GM18505 (cell line): ENCODE measurements at regions not wholly inside any gene's neighbourhood (a gene's known extent, or its start where the extent isn't known, plus 50 kb on each side); places are given as distances from the start of the nearest gene placed in this dataset.

Experiments used
- ATAC-seq: cut with Tn5 transposase; IDR thresholded peaks from one replicate; pipeline ENCODE4 v1.9.1; 2021; ENCODE audit not compliant: unreplicated experiment
- POLR2A ChIP-seq: IDR thresholded peaks from 4 replicates; pipeline ENCODE4 v1.6.1; 2011; ENCODE audit warnings: borderline replicate concordance; ENCODE audit not compliant: insufficient read depth, insufficient read length; ENCODE audit errors: extremely low read depth

- no peak for ATAC-seq
Measured at GRCh38 chr5:5615569-5615968, 193.1 kb downstream of the ICE1 start.

DNA sequence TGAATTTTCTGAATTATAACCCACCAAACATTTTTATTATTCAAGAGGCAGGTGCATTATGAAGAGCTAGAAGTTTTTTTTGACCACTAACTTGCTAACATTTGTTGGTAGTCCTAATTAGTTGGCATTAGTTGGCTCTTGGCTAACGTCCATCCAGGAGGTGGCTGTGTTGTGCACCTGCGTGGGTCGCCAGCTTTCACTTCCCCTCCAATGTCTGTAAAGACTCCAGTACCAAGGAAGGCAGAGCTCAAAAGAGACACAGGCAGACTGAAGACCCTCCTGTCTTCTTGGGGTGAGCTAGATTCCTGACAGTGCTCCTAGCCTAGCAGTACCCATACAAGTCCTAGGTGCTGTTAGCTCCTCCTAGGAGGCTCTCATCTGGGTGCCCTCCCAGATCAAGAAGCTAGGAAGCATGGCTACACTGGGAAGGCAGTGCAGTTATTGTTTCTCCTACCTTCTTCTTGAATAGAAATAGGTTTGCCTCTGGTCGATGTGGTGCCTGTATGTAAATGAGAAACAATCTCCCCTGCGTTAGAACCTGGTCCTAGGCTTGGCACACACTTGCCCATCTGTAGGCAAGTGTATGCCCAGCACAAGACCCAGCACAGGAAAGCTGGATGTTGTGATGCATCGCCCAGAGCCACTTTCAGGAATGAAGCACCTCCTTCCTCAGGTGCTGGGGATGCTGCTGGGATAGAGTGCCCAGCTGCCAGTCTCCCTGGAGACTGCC is 190.9 kb downstream of the ICE1 start:
- no peak for ATAC-seq
- no peak for TF ChIP-seq POLR2A

More at GRCh38 chr5:5615569-5615968, 193.1 kb downstream of the ICE1 start:
- TF ChIP-seq POLR2A = no peak

DNA sequence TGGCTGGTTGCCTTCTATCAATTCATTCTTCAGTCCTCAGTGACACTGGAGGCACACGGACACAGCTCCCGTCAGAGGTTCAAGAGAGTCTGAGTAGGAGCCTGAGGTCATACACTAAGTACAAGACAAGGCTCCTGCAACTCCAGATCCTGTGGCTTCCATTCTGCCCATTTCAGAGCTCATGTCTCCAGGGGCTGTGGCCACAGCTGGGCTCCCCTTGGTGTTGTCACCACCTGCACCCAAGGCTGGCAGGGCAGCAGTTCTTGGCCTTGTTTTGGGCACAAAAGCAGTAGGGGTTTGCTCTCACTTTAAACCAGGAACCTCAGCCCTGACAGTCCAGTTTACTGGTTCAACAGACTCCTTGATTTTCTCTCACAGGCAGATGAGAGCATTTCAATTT is 189.6 kb downstream of the ICE1 start:
- TF ChIP-seq POLR2A = no peak
- ATAC-seq = no peak

GRCh38 chr5:5609935-5610334 is 187.5 kb downstream of the ICE1 start:
- TF ChIP-seq POLR2A = no peak
- ATAC-seq = no peak

DNA sequence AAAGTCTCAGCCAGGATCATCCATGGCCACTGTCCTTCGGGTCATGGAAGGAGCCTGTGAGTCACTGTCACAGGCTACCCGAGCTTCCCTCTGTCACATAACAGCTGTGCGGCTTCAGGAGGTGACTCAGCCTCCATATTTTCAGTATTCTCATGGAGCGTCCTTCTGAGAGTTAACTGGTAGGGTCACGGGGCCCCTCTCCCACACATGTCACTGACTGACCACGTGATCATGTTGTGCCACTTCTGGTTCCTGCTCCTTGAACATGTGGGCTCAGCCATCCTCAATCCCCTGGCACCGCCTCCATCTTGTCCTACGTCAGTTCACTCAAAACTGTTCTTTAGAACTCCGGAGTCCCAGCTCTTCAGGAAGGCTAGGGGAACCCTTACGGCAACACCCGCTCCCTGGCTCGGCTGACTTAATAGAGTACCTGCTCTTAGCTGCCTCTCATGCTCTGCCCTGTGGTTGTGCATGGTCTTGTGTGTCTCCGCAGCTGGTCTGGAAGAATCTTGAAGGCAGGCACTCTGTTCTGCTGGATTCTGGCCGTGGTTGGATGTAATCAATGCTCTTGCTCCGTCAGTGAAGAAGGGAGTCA is 182.8 kb downstream of the ICE1 start:
- no peak for ATAC-seq
- TF ChIP-seq POLR2A = no peak

GRCh38 chr5:5602554-5602953 is 180.1 kb downstream of the ICE1 start:
- TF ChIP-seq POLR2A = no peak
- no peak for ATAC-seq

DNA sequence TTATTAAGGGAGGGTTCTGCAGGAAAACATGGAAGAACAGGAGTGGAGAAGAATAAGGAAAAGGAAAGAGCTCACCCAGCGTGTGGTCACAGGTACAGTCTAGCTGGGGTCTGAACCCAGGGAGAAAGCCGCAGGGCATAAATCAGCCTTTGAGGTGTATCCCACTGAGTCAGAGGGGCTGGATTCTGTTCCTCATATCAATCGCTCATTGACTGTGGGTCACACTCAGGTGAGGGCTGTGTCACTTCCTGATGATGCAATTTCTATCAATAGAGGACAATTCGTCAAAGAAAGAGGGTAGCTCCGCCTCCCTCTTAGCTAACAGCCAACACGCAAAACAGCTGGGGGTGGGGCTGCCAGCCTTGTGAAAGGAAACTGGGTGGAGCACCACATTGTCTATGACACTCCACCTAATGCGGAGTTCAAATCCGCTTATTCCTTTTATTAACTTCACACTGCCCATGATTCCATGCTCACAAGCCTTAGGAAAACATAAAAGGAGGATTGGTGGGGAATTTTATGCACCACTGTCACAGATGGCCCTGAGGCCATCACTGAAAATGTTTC is 176.2 kb downstream of the ICE1 start:
- no peak for ATAC-seq
- TF ChIP-seq POLR2A = no peak

DNA sequence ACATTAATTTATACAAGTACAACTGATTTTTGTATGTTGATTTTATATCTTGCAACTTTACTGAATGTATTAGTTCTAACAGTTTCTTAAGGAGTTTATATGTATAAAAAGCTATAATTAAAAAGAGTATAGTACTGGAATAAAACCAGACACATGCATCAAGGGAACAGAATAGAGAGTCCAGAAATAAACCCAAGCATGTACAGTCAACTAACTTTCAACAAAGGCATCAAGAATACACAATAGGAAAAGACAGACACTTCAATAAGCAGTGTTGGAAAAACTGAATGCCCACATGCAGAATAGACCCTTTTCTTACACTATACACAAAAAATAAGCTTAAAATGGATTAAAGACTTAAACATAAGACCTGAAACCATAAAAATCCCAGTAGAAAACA is 170.9 kb downstream of the ICE1 start:
- ATAC-seq = no peak

DNA sequence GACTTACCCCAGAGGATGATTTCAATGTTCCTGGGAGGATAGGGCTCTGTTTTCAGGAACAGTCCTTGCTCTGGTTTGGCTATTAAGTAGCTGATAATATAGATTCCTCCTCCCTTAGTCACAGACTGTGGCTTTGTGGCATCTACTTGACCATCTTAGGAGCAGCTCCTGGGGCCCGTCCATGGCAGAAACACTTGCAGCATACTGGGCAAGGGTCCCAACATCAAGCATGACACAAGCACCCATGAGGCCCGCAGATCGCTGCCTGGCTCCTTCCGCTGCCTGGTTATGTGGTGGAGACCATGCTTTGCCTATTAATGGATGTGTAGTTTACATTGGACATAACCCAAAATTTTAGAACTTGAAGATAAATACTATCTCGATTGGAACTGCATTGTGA is 170.1 kb downstream of the ICE1 start:
- no peak for TF ChIP-seq POLR2A
- no peak for ATAC-seq

More for the DNA sequence above, 170.9 kb downstream of the ICE1 start:
- no peak for TF ChIP-seq POLR2A

- no peak for ATAC-seq
- TF ChIP-seq POLR2A = no peak
Measured at GRCh38 chr5:5591567-5591966, 169.1 kb downstream of the ICE1 start.

- no peak for TF ChIP-seq POLR2A
- no peak for ATAC-seq
Measured at GRCh38 chr5:5589857-5590256, 167.4 kb downstream of the ICE1 start.

- ATAC-seq = no peak
- TF ChIP-seq POLR2A = no peak
Measured at GRCh38 chr5:5588887-5589826, 166.7 kb downstream of the ICE1 start.

DNA sequence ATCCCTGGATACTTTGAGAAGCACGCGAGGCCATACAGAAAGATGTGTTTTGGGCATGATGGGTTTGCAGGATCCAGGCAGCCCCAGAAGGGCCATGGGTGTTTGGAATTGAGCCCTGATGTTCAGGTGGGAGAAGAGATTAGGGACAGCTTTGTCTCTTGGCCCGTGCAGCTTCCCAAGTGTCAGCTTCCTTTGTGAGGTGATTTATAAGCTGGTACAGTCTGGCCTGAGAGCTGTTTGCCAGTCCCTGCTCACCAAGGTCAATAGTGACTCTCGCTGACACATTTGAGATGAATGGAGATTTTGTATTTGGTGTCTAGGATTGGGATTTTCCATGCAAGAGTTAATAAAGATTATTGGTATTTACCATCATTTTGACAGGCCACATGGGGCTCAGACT is 165.9 kb downstream of the ICE1 start:
- TF ChIP-seq POLR2A = no peak
- no peak for ATAC-seq

GRCh38 chr5:5587474-5587873 is 165.0 kb downstream of the ICE1 start:
- no peak for ATAC-seq
- no peak for TF ChIP-seq POLR2A

GRCh38 chr5:5586721-5587120 is 164.2 kb downstream of the ICE1 start:
- no peak for ATAC-seq
- TF ChIP-seq POLR2A = no peak
